Colonic mucosa (tissue), 4 donors: ENCODE measurements at regions not wholly inside any gene's neighbourhood (a gene's known extent, or its start where the extent isn't known, plus 50 kb on each side); places are given as distances from the start of the nearest gene placed in this dataset.

Experiments used
- DNase-seq: peaks from one replicate; pipeline ENCODE4 v3.0.0-alpha.2; 2020
- H3K27ac ChIP-seq: fragments of 200-600 bp; one replicate; pipeline ENCODE4 v1.8.0; 2021
- H3K27me3 ChIP-seq: fragments of 200-600 bp; one replicate; pipeline ENCODE4 v1.8.0; 2021
- H3K36me3 ChIP-seq: fragments of 200-600 bp; one replicate; pipeline ENCODE4 v1.8.0; 2021
- H3K4me1 ChIP-seq: fragments of 200-600 bp; one replicate; pipeline ENCODE4 v1.8.0; 2021; ENCODE audit warnings: mild to moderate bottlenecking
- H3K4me3 ChIP-seq: fragments of 200-600 bp; one replicate; pipeline ENCODE4 v1.8.0; 2021
- H3K9ac ChIP-seq, 2 donors: one replicate each; pipeline ENCODE4 v1.7.0; 2013; ENCODE audit warnings: control low read depth in 2 of 2, low read depth in 2 of 2, low read length in 2 of 2
- H3K9me3 ChIP-seq: fragments of 200-600 bp; one replicate; pipeline ENCODE4 v1.8.0; 2021
- intact Hi-C: fragments of 100-400 bp; cut with DNase I; formaldehyde crosslinking; loops from one replicate; pipeline ENCODE4 v1.14.1; 2022
- TF ChIP-seq, protein P1 (sequence below): fragments of 200-600 bp; IDR thresholded peaks from one replicate; pipeline ENCODE4 v1.8.0; 2022; ENCODE audit warnings: antibody characterized with exemption, mild to moderate bottlenecking
- donor health status: healthy.
- donor health status: DM: no; HTN: no; CAD: no.
- donor health status: DM: no; HTN: no; CAD: no.

DNA sequence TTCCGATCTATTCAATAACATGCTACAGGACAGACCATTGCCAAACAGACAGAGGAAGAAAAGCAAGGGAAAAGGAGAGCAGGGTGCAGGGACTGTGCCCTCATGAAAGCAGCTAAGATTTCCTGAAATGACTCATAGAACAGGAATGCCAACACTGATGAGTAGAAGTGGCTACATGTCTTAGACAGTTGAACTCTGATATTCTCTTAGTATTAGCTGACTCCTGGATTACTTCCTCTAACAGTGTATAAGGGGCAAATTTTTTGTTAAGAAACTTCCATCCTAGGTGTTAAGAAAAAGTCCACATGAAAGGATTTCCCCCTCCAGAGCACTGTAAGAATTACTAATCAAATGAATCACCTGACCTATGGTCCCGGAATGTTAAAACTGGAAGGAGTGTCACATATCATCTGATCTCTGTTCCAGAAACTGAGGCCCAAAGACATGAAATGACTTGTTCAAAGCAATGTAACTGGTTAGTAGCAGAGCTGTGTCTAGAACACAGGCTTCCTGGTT, 224.9 kb downstream of the IBTK start:
- no peaks in the 10 kb centered on the region for H3K4me1 ChIP-seq
- DNase-seq = no peak
- no peaks in the 10 kb centered on the region for H3K9me3 ChIP-seq
- H3K4me3 ChIP-seq = no peak overlapping the region
- intact Hi-C loops = no loop called here
- no peaks in the 10 kb centered on the region for H3K36me3 ChIP-seq
- no peak overlapping the region for H3K9ac ChIP-seq
- no peak overlapping the region for H3K27ac ChIP-seq
- TF ChIP-seq, protein P1, sequence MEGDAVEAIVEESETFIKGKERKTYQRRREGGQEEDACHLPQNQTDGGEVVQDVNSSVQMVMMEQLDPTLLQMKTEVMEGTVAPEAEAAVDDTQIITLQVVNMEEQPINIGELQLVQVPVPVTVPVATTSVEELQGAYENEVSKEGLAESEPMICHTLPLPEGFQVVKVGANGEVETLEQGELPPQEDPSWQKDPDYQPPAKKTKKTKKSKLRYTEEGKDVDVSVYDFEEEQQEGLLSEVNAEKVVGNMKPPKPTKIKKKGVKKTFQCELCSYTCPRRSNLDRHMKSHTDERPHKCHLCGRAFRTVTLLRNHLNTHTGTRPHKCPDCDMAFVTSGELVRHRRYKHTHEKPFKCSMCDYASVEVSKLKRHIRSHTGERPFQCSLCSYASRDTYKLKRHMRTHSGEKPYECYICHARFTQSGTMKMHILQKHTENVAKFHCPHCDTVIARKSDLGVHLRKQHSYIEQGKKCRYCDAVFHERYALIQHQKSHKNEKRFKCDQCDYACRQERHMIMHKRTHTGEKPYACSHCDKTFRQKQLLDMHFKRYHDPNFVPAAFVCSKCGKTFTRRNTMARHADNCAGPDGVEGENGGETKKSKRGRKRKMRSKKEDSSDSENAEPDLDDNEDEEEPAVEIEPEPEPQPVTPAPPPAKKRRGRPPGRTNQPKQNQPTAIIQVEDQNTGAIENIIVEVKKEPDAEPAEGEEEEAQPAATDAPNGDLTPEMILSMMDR = no peak
- no peaks in the 10 kb centered on the region for H3K27me3 ChIP-seq

DNA sequence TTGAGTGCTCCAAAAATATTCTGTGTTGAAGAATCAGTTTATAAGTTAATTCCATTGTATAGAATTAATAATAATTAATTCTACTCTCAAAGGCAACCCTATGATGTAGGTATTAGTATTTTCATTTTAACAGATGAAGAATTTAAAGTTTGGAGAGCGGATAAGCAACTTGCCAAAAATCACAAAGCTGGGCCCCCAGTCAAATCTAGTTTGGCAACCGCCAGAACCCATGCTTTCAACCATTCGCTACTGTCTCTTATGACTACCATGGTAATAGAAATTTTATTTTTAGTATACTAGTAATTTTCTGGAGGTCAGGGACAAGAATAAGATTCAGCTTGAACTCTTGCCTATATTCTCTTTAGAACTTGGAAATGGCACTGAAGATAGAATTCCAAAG, 229.8 kb downstream of the IBTK start:
- H3K27ac ChIP-seq = no peak overlapping the region
- H3K36me3 ChIP-seq = no peaks in the 10 kb centered on the region
- intact Hi-C loops = no loop called here

DNA sequence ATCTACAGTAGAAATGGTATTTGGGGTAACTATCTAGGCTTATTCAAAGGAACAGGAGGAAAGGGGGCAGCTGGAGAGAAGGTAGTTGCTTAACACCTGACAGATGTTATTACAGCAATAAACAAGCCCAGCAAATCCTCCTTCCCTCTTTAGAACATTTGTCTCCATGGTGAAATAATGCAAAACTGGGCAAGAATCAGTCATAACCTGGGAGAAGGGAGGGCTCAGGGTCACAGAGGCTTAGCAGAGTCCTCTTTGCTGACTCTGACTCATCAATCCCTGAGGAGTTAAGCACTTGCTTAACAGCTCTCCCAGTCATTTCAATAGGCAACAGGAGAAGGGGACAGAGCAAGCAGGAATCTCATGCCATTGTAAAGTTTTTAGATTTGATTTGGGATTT, 230.3 kb downstream of the IBTK start:
- TF ChIP-seq, protein P1 = no peak
- Histone ChIP-seq H3K9me3 (no peaks in the 10 kb centered on the region), H3K4me3 (no peak overlapping the region), H3K4me1 (no peaks in the 10 kb centered on the region), H3K27ac (no peak overlapping the region), H3K9ac (no peak overlapping the region), H3K36me3 (no peaks in the 10 kb centered on the region), H3K27me3 (no peaks in the 10 kb centered on the region)
- no peak for DNase-seq
- intact Hi-C loops = no loop called here

More for the DNA sequence above, 229.8 kb downstream of the IBTK start:
- Histone ChIP-seq H3K27me3 (no peaks in the 10 kb centered on the region), H3K9ac (no peak overlapping the region), H3K4me3 (no peak overlapping the region), H3K9me3 (no peaks in the 10 kb centered on the region), H3K4me1 (no peaks in the 10 kb centered on the region)
- TF ChIP-seq, protein P1 = no peak
- no peak for DNase-seq

DNA sequence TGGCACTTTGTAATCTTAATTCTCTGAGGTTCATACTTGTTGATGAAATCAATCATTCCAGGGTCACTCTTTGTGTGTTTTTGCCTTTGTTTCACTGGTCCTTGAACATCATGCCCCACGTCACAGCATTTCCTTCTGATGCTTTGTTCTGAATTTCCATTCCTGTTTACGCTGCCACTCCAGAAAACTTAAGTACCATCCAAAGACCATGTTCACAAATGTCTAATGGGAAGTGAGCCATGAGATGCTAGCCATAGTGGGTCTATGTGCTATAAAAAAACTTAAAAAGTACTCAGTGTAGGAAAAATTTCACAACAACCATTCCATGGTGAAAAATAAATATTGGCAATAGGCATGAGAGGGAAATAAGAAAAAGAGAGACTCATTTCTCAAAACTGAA, 232.0 kb downstream of the IBTK start:
- H3K27ac ChIP-seq = no peak overlapping the region
- TF ChIP-seq, protein P1 = no peak
- no peaks in the 10 kb centered on the region for H3K4me1 ChIP-seq
- no peak overlapping the region for H3K4me3 ChIP-seq
- no peaks in the 10 kb centered on the region for H3K9me3 ChIP-seq
- no peak overlapping the region for H3K9ac ChIP-seq
- intact Hi-C loops = no loop called here
- DNase-seq = no peak
- no peaks in the 10 kb centered on the region for H3K27me3 ChIP-seq
- no peaks in the 10 kb centered on the region for H3K36me3 ChIP-seq

DNA sequence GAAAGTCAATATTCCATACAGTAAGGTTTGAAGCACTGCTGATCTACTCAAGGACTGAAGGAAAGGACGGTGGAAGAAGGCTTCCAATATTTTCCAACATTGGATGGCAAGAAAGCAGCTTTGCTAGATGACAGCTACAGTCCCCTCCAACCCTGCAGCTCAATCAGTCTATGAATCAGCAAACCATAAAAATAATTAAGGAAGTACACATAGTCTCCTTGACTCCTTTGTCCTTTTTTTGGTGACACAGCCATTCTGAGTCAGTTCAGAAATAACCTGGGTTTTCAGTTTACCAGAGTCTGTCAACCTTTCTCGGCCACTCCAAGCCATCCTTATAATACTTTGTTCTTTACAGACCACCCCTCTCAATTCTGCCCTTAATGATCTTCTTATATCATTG, 232.5 kb downstream of the IBTK start:
- H3K36me3 ChIP-seq = no peaks in the 10 kb centered on the region
- H3K9me3 ChIP-seq = no peaks in the 10 kb centered on the region
- no peak overlapping the region for H3K4me3 ChIP-seq
- intact Hi-C loops = no loop called here
- H3K27me3 ChIP-seq = no peaks in the 10 kb centered on the region
- TF ChIP-seq, protein P1 = no peak
- no peak overlapping the region for H3K9ac ChIP-seq
- H3K4me1 ChIP-seq = no peaks in the 10 kb centered on the region
- no peak overlapping the region for H3K27ac ChIP-seq
- DNase-seq = no peak
